MV-4-11 (cell line): ENCODE measurements at regions not wholly inside any gene's neighbourhood (a gene's known extent, or its start where the extent isn't known, plus 50 kb on each side); places are given as distances from the start of the nearest gene placed in this dataset.

Source experiments
- DNase-seq: peaks from one replicate; lab custom pipeline; 2025; lab: John Stamatoyannopoulos, UW

GRCh38 chr5:179427676-179428056 lies 82.4 kb upstream of the ADAMTS2 start:
- DNase-seq, result no peak

DNA sequence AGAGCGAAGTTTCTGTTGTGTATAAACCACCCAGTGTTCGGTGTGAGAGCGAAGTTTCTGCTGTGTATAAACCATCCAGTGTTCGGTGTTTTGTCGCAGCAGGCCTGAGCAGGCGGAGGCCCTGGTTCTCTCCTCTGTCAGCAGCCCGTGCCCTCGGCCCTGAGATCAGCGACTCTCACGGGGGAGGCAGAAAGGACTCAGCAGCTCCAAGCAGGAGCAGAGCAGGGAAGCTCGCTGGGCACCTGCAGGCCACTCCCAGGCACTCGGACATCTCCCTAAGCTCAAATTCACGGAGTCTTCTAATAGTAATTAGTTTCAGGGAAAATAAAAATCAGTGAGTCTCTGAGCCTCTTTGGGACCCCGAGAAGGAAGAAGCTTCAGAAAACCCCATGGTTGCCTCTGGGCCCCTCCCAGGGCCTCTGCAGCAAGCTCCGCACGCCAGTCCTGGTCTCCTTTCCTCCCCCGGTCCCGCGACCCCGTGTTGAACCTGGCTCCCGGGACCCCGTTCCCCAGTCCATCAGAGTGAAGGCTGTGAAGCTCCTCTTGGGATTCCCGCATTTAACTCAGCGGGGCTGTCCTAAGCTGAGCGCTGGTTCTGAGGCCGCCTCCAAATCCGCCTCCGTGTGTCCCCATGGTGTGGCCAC lies 81.9 kb upstream of the ADAMTS2 start:
- no peak for DNase-seq

GRCh38 chr5:179422908-179423481 lies 77.7 kb upstream of the ADAMTS2 start:
- no peak for DNase-seq

DNA sequence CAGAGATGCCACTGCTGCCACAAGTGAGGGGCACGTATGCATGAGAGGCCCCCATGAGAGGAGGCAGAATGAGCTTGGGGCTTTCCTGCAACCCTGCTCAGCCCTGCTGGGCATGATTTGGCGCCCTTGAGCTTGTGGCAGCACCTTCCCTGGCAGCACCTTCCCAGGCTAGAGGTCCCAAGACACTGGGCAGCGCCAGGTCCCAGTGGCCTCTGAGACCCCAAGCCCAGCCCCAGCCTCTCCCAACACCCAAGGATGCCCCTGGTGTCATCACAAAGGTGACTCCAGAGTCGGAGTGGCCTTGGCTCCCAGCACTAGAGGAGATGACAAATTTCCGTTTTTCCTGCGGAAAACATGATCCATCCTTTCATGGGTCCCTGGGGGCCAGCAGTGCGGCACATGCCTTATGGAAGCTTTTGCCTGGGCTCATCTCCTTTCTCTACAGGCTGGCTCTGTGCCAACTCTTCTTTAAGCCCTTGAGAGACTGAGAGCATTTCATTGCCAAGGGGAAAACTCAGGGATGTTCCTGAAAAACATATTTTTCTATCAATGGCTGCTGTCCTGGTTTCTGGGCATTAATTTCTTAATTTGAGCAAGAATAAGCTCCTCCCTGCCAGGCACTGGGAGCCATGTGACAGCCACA lies 77.1 kb upstream of the ADAMTS2 start:
- no peak for DNase-seq

DNA sequence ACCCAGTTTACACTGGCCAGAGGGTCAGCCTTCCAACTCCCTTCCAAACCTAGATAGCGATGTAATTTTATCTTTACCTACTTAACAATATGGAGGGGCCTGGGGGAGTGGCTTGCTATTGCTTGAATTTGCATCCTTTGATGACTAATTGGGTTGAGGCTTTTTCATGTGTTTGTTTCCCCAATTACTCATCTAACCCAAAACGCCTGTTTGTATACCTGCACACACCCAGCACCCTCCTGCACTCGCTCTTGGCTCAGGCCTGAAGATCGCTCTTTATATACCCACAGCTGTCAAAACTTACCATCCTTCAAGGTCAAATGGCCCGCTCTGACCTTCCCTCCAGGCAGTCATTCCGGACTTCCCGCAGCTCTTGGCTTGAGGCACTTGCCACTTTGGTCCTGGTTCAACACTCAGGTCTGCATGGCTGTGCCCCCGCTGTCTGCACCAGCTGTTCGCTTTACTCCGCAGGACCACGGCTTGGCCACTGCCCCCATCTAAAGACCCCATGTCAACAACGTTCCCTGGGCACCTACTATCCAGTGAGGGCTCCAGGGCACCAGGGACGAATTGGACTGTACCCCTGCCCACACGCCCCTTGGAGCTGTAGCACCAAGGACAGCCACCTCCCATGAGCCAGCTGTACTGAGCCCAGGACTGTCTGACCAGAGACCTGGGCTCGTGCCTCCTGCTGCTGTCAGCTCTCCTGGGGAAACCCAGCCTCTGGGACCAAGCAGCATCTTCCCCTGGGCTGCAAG lies 76.1 kb upstream of the ADAMTS2 start:
- DNase-seq, result no peak

DNA sequence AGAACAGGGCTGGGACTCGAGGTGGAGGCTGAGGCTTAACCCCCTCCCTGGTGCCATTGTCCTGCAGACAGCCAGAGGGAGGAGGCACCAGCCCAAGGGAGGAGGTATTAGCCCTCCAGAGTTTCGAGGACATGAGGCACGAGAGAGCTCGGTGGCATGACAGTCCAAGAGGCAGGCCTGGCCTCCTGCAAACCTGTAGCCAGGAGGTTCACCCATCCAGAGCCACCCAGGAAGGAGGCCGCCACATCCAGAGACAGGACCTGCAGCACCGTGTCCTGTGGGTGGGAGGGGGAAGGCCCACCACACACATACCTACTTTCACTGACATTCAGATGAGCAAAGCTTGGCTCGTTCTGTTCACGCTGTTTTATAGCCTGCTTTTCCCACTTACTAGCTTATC lies 75.2 kb upstream of the ADAMTS2 start:
- DNase-seq, result no peak

GRCh38 chr5:179418972-179419371 lies 73.7 kb upstream of the ADAMTS2 start:
- no peak for DNase-seq

- no peak for DNase-seq
These were observed 72.4 kb upstream of the ADAMTS2 start for GRCh38 chr5:179417696-179418095.

- DNase-seq, result no peak
These were observed 71.8 kb upstream of the ADAMTS2 start for GRCh38 chr5:179417016-179417415.

- no peak for DNase-seq
These were observed 71.0 kb upstream of the ADAMTS2 start for GRCh38 chr5:179416114-179416822.

- no peak for DNase-seq
These were observed 70.2 kb upstream of the ADAMTS2 start for GRCh38 chr5:179415291-179416060.

- DNase-seq, result no peak
These were observed 69.4 kb upstream of the ADAMTS2 start for GRCh38 chr5:179414459-179415261.

GRCh38 chr5:179413711-179414458 lies 68.6 kb upstream of the ADAMTS2 start:
- no peak for DNase-seq

- DNase-seq, result no peak
These were observed 67.9 kb upstream of the ADAMTS2 start for GRCh38 chr5:179413086-179413690.

GRCh38 chr5:179411161-179411841 lies 66.0 kb upstream of the ADAMTS2 start:
- DNase-seq, result no peak

DNA sequence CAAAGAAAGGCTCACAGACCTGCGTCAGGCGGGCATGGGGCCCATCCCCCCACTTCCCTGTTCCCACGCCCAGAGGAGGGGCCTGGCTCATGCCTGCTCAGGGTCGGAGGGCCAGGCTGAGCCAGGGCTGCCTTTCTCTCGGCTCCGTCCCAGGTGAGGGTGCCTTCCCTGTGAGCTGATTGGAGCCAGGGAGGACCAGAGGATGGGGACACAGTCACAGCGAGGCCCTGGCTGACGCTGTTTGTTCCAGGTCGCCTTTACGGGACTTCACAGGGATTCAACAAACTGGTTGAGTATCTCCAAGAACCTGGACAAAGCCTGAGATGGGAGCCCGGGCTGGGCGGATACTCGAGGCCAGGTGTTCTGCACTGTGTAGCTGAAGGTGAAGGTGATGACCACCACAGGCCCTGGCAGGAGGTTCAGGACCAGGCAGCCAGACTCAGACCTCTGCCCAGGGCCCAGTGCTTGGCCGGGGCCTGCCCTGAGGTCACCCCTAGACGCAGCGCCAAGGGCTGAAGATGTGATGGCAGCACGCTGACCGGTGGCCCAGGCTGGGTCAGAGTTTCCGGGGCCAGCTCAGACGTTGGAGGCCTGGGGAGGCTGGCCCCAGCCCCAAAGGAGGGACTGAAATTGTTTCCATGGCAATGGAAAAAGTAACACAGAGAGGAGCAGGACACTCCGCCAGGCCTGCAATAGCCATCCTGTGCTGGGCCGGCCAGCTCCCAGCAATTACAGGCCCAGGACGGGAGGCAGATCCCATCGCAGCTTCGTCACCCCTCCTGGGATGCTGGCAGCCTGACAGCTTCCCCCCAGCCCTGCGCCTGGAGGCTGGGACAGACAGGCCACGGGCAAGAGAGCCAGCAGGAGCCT lies 65.3 kb upstream of the ADAMTS2 start:
- no peak for DNase-seq

- DNase-seq, result no peak
These were observed 64.5 kb upstream of the ADAMTS2 start for GRCh38 chr5:179409806-179410205.

DNA sequence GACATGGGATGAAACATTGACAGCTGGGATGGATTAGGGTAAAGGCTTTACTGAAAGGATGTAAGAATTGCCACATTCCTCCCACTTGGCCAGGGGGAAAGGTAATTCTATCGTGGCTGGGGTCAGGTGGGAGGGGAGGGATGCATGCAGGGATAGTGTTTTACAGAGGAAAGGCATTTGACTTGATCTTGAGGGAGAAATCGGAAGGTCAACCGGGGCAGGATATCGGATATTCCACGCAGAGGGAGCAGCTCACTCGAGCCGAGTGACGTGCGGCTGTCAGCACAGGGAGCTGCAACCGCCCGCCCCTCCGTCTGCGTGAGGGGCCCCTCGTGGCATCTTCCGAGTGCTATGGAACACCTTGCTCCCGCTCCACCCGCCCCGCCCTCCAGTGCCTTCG lies 63.4 kb upstream of the ADAMTS2 start:
- no peak for DNase-seq
